Liver (tissue), 8 donors: ENCODE measurements at regions not wholly inside any gene's neighbourhood (a gene's known extent, or its start where the extent isn't known, plus 50 kb on each side); places are given as distances from the start of the nearest gene placed in this dataset.

Experiments
- DNase-seq: peaks from one replicate; pipeline ENCODE4 v3.0.0-alpha.2; 2017; ENCODE audit warnings: low spot score
- H3K27ac ChIP-seq, 2 donors: one replicate each; pipeline ENCODE4 v1.7.0; 2013; ENCODE audit warnings: inconsistent platforms in 2 of 2, low read length in 2 of 2, control low read depth in 1 of 2, low read depth in 1 of 2, mild to moderate bottlenecking in 1 of 2
- H3K27me3 ChIP-seq, 4 donors: one replicate each; pipeline versions ENCODE4 v1.6.1 to v1.7.0; 2013; ENCODE audit warnings: low read length in 3 of 4, inconsistent platforms in 1 of 4, mild to moderate bottlenecking in 1 of 4, moderate library complexity in 1 of 4; ENCODE audit not compliant: control insufficient read depth in 4 of 4, insufficient read depth in 4 of 4
- H3K36me3 ChIP-seq, 4 donors: one replicate each; pipeline versions ENCODE4 v1.6.1 to v1.7.0; 2013; ENCODE audit warnings: low read length in 3 of 4, mild to moderate bottlenecking in 3 of 4, low read depth in 1 of 4, moderate library complexity in 1 of 4; ENCODE audit not compliant: control insufficient read depth in 4 of 4, insufficient read depth in 3 of 4
- H3K4me1 ChIP-seq, 4 donors: one replicate each; pipeline versions ENCODE4 v1.6.1 to v1.7.0; 2013; ENCODE audit warnings: low read length in 3 of 4, mild to moderate bottlenecking in 3 of 4, moderate library complexity in 1 of 4; ENCODE audit not compliant: control insufficient read depth in 4 of 4, insufficient read depth in 4 of 4
- H3K4me3 ChIP-seq, 3 donors: one replicate each; pipeline versions ENCODE4 v1.6.1 to v1.7.0; 2013; ENCODE audit warnings: low read length in 3 of 3, control low read depth in 1 of 3, low read depth in 1 of 3, mild to moderate bottlenecking in 1 of 3
- H3K9ac ChIP-seq, 2 donors: one replicate each; pipeline ENCODE4 v1.7.0; 2013; ENCODE audit warnings: low read length in 2 of 2, mild to moderate bottlenecking in 2 of 2, moderate library complexity in 2 of 2, control low read depth in 1 of 2, low read depth in 1 of 2
- H3K9me3 ChIP-seq, 4 donors: one replicate each; pipeline versions ENCODE4 v1.6.1 to v1.7.0; 2013; ENCODE audit warnings: low read length in 3 of 4; ENCODE audit not compliant: control insufficient read depth in 4 of 4
- ATF3 ChIP-seq: IDR thresholded peaks from 2 replicates; pipeline ENCODE4 v1.6.1; 2016; ENCODE audit warnings: antibody characterized with exemption
- CTCF ChIP-seq: fragments of 150-350 bp; IDR thresholded peaks from 2 replicates; pipeline ENCODE4 v1.5.1; 2017; ENCODE audit warnings: improper control_type of control experiment, low read depth, low read length; ENCODE audit not compliant: missing input control
- EGR1 ChIP-seq, 2 donors: IDR thresholded peaks; 2 replicates each; pipeline ENCODE4 v1.6.1; 2016 to 2018; ENCODE audit warnings: antibody characterized with exemption in 2 of 2, low read depth in 2 of 2
- FOXA2 ChIP-seq: IDR thresholded peaks from 2 replicates; pipeline ENCODE4 v1.6.1; 2016; ENCODE audit warnings: antibody characterized with exemption
- GABPA ChIP-seq, 2 donors: IDR thresholded peaks in 1 of 2; conservative IDR thresholded peaks in 1 of 2; 2 replicates each; pipeline ENCODE4 v1.6.1; 2016; ENCODE audit warnings: antibody characterized with exemption in 2 of 2, mild to moderate bottlenecking in 1 of 2, moderate library complexity in 1 of 2
- HNF4G ChIP-seq: IDR thresholded peaks from 2 replicates; pipeline ENCODE4 v1.6.1; 2016; ENCODE audit warnings: antibody characterized with exemption
- JUND ChIP-seq, 2 donors: IDR thresholded peaks; 2 replicates each; pipeline ENCODE4 v1.6.1; 2016; ENCODE audit warnings: antibody characterized with exemption in 2 of 2
- NR2F2 ChIP-seq: IDR thresholded peaks from 2 replicates; pipeline ENCODE4 v1.6.1; 2016; ENCODE audit warnings: antibody characterized with exemption
- RAD21 ChIP-seq, 2 donors: IDR thresholded peaks; 2 replicates each; pipeline ENCODE4 v1.6.1; 2016; ENCODE audit warnings: antibody characterized with exemption in 2 of 2, mild to moderate bottlenecking in 2 of 2
- REST ChIP-seq: IDR thresholded peaks from 2 replicates; pipeline ENCODE4 v1.6.1; 2016; ENCODE audit warnings: antibody characterized with exemption, mild to moderate bottlenecking
- SP1 ChIP-seq: IDR thresholded peaks from 2 replicates; pipeline ENCODE4 v1.6.1; 2018; ENCODE audit warnings: antibody characterized with exemption, mild to moderate bottlenecking
- WGBS: extraction: QIAGEN DNeasy Blood & Tissue Kit; methylation state at CpG from one replicate; pipeline ENCODE4 v1.1.7; 2013; 5-methylcytosine and 5-hydroxymethylcytosine counted together
- TF ChIP-seq, protein P1 (sequence below): IDR thresholded peaks from 2 replicates; pipeline ENCODE4 v1.6.1; 2016; ENCODE audit warnings: antibody characterized with exemption
- donor health status: healthy.
- donor health status: healthy.
- donor health status: healthy.
- donor health status: healthy.
- donor health status: healthy.

GRCh38 chr14:83473416-83474235, 1940.0 kb upstream of the SEL1L start (continued):
- TF ChIP-seq CTCF = no peak
- no peak for TF ChIP-seq EGR1 (IDR thresholded peaks at IDR 0.05; ENCODE audit: low read depth in 2 of 2)
- TF ChIP-seq HNF4G = no peak
- TF ChIP-seq GABPA (IDR thresholded peaks at IDR 0.05 in 1 of 2, conservative IDR thresholded peaks at IDR 0.05 in 1 of 2) = no peak
- TF ChIP-seq, protein P1, sequence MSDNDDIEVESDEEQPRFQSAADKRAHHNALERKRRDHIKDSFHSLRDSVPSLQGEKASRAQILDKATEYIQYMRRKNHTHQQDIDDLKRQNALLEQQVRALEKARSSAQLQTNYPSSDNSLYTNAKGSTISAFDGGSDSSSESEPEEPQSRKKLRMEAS = no peak
- no peak for TF ChIP-seq RAD21 (IDR thresholded peaks at IDR 0.05)
- no peak for TF ChIP-seq SP1

DNA sequence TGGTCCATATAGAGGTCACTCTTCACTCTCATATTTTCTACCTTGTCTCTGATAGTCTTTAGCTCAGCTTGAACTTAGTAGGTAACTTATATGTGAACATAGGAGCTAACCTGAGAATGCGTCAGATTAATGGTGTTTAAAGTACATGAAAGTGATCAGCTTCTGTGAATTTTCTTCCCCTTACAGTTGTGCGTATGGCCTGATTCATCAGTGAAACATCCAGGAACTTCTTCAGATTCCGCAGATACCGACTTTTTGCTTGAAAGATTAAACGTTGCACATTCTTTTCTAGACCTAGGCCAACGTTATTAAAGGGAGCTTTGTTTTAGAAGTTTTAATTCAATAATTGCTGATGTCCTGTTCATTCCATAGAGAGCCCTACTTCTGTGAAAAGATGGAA, 1945.1 kb upstream of the SEL1L start:
- no peak for TF ChIP-seq GABPA (IDR thresholded peaks at IDR 0.05 in 1 of 2, conservative IDR thresholded peaks at IDR 0.05 in 1 of 2)
- TF ChIP-seq EGR1 (IDR thresholded peaks at IDR 0.05; ENCODE audit: low read depth in 2 of 2) = no peak
- TF ChIP-seq, protein P1 = no peak
- TF ChIP-seq REST = no peak
- TF ChIP-seq NR2F2 = no peak
- TF ChIP-seq JUND (IDR thresholded peaks at IDR 0.05) = no peak
- TF ChIP-seq RAD21 (IDR thresholded peaks at IDR 0.05) = no peak
- TF ChIP-seq ATF3 = no peak
- Histone ChIP-seq H3K27ac (no peak overlapping the region), H3K9ac (no peak overlapping the region), H3K4me3 (no peak overlapping the region), H3K27me3 (no peaks in the 10 kb centered on the region), H3K9me3 (no peaks in the 10 kb centered on the region), H3K36me3 (no peaks in the 10 kb centered on the region), H3K4me1 (no peaks in the 10 kb centered on the region)
- WGBS = 71% methylated on average over 6 of the region's 6 CpGs
- DNase-seq = no peak

GRCh38 chr14:83483063-83483462, 1949.4 kb upstream of the SEL1L start:
- Histone ChIP-seq H3K4me1 (no peaks in the 10 kb centered on the region), H3K9ac (no peak overlapping the region), H3K4me3 (no peak overlapping the region), H3K27me3 (no peaks in the 10 kb centered on the region), H3K36me3 (no peaks in the 10 kb centered on the region), H3K27ac (no peak overlapping the region), H3K9me3 (no peaks in the 10 kb centered on the region)
- 45% methylated on average over 1 of the region's 1 CpG for WGBS
- TF ChIP-seq GABPA (IDR thresholded peaks at IDR 0.05 in 1 of 2, conservative IDR thresholded peaks at IDR 0.05 in 1 of 2) = no peak
- TF ChIP-seq FOXA2 = no peak
- TF ChIP-seq, protein P1 = no peak
- no peak for DNase-seq
